HG03066 (cell line): ENCODE measurements at regions not wholly inside any gene's neighbourhood (a gene's known extent, or its start where the extent isn't known, plus 50 kb on each side); places are given as distances from the start of the nearest gene placed in this dataset.
A peak's percentile ranks its signal among the peaks of the same experiment; 100 is the strongest.

Experiments
- ATAC-seq: cut with Tn5 transposase; IDR thresholded peaks from one replicate; pipeline ENCODE4 v1.9.1; 2021; ENCODE audit warnings: low read depth; ENCODE audit not compliant: unreplicated experiment

DNA sequence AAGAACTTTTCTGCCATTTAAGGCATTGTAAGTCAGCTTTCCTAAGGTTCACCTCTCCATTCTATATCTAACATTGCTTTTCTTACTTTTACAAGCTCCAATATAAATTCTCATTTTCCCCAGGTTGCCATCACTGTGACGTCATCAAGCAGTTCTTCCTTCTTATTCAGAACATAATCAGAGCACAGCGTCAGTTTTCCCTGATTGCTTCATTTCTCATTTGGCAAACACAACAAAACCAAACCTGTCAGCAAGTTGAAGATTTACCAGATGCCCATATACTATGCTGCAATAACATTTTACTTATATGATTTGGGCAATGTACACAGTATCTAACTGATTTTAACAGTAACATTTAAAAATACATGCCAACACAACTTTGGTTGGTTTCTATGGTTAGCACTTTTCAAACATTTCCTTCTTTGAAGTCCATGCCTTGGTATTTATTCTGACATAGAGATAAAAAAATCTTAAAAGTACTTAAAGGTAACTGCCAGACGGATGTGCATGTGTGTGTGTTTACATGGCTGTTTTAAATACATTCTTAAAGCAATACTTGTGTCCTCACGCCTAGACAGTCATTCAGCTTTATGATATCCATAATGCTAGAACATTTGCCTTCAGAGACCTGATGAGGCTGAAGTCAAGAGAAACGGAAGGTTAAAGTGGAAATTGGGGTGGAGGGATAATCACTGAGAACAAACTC lies 264.0 kb downstream of the KLF12 start:
- ATAC-seq: no peak

DNA sequence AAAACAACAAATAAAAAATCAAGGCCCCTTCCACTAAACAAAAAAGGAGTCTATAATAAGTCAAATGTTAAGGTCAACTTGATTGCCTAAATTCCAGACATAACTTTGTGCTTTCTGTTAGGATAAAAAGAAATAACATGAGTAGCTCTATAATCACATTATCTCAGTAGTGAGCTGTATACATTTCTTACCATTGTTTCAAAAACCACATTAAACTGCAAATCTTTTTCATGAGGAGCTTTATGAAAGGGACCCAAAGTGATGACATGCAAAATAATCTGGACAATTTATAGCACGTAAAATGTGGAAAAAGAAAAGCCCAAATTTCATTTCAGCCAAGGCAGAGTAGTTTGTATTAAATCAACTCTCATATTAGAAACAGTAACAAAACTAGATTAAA lies 269.2 kb downstream of the KLF12 start:
- no peak for ATAC-seq

DNA sequence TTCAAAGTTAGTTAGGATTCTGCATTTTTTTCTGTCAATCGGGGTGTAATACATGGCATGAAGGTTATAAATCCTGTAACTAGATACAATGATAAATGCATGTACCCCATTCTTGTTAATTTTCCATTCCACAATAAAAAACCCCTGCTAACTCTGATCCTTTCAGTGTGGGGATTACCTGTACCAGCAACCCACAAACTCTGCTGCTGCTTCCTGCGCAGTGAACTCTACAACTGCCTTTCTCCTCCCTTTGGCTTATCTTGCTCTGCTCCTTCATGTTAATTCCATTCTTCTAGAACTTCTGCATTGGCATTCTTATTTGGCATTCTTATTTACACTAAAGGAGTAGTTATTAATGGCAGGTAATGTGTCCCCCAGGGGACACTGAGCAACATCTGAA lies 273.1 kb downstream of the KLF12 start:
- ATAC-seq: no peak

DNA sequence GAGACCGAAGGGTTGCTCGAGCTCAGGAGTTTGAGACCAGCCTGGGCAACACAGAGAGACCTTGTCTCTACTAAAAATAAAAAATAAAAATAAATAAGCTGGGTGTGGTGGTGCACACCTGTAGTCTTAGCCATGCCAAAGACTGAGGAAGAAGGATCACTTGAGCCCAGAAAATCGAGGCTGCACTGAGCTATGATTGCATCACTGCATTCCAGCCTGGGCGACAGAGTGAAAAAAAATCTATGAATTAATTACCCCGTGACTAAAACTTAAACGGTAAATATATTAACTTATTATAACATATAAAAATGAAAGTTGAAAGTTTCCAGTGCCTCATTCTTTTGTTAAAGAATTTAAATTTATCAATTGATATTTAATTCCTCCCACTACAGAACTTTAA lies 273.7 kb downstream of the KLF12 start:
- ATAC-seq: no peak

DNA sequence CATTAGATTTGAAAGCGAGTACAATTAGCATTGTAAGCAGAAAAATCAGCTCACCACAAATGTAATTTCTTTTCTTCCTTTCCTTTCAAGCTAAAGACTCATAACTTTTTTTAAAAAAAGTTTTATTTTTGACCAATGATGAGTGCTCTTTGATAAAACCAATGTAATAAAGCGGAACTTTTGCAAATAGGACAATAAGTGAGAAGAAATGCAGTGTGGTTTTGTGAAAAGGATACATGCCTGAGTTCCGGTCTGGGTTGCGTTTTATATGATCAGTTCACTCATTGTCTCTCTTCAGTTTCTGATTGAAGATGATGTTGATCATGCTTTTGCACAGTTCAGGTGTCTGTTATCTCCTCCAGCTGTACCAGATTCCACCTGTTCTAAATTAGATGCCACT lies 274.4 kb downstream of the KLF12 start:
- no peak for ATAC-seq

DNA sequence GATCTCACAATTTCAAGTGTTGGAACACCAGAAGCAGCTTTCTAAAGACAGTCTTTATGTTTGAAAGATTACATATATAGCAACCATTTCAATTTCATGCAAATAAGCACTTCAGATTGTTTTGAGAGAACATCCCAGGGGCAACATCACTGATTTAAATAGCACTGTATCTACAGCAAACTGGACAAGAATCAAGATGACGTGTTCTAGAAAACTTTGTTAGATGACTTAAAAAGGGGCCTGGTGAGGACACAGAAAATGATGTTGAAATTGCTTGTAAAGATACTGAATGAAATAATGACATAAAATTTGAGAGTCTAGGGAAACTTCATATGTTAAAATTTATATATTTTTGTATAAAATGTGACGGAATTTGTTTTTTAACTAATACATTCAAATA lies 277.1 kb downstream of the KLF12 start:
- ATAC-seq: no peak

DNA sequence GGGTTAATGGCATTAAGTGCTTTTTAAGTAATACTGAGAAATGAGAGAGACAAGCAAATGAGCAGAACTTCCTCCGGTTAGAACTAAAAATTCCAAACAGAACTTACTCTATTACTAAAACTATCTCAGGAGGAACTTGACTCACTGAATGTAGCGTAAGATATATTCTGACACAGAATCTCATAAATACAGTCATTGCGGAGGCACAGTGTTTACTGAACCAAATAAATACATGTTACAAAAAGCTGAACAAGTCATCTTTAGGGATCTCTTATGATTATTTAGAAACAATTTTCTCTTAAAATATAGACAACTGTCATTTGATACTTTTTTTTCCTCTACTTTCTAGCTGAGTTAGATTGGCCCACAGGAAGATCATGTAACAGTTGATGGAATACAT lies 283.1 kb downstream of the KLF12 start:
- no peak for ATAC-seq

DNA sequence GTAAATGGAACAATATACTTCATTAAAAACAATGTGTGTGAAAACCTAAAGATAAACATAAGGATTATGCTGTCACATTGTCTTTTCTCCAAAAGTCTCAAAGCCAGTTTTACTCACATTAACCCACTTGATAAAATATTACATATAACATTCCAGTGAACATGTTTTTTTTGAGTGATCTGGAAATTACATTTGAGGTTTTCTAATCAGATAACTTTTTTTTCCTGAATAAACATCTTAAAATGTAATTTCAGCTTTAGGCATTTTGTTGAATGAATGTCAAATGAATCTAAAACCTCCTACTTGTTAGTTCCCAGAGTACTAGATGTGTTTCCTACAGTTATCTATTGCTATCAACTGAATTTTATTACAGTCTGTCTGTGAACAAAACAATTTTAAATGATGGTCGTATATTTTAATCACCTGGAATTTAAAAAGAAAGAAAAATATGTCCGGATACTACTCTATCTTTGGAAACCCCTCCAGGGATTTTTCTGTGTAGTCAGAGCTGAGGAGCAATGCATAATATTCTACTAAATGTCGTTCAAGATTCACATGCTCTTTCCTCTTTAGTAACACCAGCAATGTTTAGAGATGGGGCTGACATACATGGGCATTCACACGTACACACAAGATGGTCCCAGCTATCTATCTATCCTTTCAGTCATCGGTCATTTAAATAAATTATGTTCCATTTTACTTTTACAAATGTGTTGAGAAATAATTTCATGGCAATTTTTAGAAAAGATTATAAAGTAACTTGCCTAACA lies 283.9 kb downstream of the KLF12 start:
- no peak for ATAC-seq

DNA sequence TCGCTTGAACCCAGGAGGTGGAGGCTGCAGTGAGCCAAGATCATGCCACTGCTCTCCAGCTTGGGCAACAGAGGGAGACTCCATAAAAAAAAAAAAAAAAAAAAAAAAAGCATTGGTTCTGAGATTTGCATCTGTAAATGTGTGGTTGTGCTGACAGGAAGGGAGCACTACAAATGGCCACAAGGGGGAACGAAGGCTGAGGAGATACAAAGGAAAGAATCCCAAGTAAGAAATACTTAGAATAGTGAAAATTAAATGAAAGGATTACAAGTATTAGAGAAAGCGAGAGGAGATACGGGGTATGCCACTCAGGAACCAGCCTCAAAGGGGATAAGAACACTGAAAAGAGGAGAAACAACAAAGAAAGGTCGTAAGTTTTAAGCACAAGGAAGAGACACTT lies 284.9 kb downstream of the KLF12 start:
- ATAC-seq: no peak

DNA sequence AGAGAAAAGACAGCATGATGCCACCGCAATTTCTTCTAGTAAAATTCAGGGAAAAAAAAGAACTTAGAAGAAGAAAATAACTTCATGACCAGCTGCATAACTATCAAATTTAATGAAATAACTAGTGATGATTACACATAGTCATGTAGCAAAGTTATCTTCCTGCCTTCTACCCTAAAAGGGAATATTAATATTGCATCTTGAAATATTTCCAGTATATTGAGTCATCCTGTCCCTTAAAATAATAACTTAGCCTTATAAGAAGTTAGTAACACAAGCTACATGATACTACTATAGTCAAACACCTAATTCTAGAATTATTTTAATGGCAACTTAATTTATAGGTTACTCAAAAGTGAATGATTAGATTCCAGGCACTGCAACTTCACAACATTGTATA lies 289.2 kb downstream of the KLF12 start:
- ATAC-seq: no peak

DNA sequence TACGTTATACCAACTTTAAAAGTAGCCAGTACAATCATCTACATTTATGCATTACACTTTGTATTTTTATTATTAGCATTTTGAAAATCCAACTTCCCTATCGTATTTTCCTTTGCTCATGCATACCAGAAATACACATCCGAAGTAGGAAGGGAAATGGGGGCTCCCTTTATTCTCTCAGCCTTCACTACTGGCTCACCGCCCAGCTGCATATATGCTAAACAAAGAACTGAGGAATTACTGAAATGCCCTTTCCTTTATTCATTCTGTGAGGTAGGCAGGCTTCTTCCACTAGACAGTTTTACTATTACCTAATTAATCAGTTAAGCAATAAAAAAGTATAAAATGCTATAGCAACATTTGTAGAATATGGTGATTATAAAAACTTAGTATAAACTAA lies 291.6 kb downstream of the KLF12 start:
- no peak for ATAC-seq

DNA sequence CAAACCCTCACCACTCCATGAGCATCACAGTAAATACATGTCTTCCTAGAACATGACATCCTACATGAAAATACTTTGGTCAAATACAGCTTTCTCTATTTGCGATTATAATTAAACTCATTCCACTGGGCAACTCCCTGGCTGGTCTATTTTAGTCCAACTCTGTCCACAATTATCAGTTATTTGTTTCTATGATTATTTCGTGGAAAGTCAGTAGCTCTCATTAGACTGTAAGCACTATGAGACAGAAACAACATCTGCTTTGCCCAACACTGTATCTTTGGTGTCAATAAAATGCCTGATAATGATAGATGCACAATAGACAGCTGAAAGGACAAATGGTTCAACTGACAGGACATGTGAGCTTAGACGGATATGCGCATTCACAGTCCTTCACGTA lies 292.0 kb downstream of the KLF12 start:
- no peak for ATAC-seq

DNA sequence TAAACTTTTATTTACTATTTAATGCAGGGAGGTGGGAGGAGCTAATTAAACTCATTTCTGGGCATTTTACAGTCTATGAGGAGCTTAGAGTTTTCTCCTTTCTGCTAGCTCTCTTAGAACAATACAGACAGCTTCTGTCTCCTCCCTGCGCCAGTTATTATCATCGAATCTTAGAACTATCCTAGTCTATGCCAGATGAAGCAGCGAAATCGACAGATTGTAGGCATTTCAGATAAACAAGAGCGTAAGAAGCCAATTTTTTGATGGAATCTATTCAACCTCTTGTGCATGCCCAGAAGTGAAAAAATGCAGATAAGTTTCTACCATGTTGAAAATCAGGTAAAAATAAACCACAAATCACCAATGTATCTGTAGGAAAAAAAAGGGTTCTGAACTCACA lies 297.1 kb downstream of the KLF12 start:
- ATAC-seq: no peak

DNA sequence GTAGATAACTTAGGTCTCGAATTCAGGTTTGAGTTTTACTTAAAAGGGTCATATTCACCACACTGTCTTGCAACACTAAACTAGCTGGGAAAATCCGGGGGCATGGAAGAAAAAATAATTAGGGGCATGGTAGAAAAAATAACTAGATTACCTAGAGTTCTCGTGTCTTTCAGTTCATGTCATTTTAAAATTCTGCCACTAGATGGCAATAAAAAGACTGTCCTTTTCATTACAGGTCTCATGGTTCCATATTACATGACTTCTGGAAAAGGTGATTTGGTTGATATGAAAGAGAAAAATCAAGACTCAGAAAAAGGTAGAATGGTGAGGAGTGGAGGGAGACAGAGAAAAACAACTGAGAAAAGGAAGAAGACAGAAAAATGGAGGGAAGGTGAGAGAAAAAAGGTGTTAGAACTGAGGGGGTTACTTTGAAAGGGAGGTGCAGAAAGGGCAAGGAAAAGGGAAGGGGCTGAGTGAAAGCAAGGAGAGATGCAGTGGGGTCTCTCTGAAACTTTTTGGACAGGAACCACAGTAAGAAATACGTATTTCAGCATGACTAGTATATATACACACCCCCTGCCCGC lies 299.0 kb downstream of the KLF12 start:
- ATAC-seq: peak; percentile 47

DNA sequence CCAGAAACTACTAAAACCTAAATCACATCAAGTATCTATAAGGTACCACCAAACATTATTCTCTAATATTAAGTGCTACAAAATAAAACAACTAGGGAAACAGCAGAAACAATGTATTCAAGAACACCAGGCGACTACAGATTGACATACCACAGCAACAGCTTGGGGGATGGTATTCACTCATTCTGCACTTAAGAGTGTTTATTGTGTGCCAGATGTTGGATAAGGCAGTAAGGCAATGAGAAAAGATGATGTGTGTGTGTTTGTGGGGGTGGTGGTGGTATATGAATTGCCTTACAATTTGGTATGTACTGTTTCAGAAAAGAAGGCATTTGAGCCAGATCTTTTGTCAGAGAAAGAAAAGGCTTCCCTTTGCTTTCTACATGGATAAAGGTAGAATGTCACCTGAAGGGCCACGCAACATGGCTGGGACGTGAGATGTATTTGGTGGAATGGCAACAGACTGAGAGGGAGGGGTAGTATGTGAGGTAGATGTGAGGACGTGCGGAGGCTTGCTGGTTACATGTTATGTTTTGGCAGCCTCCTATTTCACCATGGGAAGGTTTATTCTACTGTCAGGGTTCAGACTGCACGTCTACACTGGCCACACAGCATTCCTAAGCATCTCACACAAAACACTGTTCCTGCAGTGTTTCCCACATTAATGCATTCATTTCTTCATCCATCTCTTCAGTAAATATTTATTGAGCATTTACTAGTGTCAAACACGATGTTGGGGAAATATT lies 300.7 kb downstream of the KLF12 start:
- no peak for ATAC-seq

DNA sequence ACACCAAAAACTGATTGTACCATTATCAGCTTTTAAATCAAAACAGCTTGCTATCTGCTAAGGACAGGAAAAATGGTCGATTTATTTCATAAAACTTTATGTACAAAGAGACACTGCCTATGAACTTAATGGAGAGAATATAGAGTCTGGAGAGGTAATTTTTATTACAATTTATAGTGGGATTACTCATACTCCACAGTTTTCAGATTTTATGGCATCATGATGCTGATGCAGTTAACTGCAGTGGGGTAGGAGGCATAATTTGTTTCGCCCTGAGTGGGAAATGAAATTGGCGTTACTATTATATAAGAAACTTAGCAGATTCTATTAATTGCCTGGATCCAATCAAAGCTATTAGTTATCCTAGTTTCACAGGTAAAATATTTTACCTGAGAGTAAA lies 301.4 kb downstream of the KLF12 start:
- ATAC-seq: no peak

DNA sequence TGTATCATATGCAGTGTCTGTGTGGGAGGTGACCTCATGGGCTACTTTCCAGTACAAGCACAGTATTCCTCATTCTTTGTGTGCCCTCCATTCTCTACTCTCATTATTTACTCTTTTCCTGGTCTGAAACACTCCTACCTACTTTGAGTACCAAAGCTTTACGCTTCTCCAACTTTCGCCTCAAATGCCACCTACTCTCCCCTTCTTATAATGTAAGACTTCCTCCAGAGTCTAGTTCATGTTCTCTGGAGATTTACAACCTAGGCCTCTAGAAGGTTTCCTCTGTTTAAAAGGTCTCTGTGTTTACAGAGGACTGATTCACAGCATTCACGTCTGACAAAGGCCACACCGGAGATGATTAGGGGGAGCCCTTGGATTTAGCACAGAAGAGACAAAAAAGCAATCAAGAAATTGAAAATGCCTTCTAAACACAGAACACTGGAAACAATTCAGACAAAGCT lies 302.0 kb downstream of the KLF12 start:
- no peak for ATAC-seq

DNA sequence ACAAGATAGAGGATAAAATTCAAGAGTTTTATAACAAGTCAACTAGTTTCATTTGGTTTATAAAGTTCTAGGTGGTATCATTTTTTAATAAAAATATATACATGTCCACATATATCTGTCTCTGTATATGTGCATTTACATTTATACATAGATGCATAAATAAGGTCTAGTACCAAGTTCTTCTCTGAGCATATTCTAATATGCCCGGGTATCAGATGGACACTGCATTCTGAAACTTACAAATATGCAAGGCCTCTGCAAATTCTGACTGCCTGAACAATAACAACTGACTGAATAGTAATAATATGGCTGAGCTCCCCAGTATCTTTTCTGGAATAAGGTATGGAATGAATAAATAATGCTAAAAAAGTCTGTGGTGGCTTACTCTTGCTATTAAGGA lies 304.8 kb downstream of the KLF12 start:
- no peak for ATAC-seq

DNA sequence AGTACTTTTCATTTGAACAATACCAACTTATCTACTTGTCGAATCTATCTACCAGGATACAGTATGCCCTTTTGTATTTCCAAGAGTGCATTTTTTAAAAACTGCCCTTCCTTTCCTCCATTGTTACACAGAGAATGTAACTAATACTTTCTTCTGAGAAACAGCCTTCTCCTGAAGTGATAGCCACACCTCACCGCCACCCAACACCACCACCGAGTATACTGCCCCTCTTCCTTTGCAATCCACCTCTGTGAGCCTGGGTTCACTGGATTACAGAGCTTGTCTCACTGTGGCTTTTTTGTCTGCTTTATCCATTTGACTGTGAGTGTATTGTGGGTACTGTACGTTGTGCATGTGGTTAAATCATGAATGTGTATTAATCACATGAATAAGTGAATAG lies 305.4 kb downstream of the KLF12 start:
- no peak for ATAC-seq

DNA sequence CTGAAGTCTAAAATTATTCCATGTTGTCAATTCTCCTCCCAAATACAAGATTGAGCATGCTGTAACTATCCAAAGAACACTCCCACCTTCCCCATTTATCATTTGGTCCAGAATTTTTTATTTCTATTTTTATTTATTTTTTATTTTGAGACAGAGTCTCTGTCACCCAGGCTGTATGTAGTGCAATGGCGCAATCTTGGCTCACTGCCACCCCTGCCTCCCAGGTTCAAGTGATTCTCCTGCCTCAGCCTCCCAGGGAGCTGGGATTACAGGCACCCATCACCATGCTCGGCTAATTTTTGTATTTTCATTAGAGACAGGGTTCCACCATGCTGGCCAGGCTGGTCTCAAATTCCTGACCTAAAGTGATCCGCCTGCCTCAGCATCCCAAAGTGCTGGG lies 306.8 kb downstream of the KLF12 start:
- no peak for ATAC-seq

DNA sequence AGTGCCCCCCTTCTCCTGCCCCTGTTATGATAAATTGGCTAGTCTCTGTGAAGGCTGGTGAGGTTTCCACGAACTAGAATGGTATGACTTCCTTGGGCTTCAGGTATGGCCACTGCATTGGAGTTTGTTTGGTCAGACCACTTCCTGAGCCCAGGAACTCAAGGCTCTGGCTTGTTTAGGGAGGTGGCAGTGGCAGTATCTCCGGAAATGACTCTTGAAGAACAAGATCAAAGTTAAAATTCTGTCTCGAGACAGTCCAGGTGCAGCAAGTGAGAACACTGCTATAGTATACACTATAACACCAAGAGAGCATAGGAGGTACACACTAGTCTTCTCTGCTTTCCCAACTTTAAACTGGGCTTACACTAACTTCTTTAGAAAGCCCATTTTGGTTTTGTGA lies 309.1 kb downstream of the KLF12 start:
- no peak for ATAC-seq
